Activated CD4-positive, alpha-beta memory T cell treated with anti-CD3 and anti-CD28 coated beads, Interleukin-2, amount 10 ng/mL, durations not matched to agents 7 days and 5 days (primary cell): ENCODE measurements at regions not wholly inside any gene's neighbourhood (a gene's known extent, or its start where the extent isn't known, plus 50 kb on each side); places are given as distances from the start of the nearest gene placed in this dataset.
A peak's percentile ranks its signal among the peaks of the same experiment; 100 is the strongest.

Experiments used
- CTCF ChIA-PET: fragments of 350-600 bp; sonication (Branson Sonifier 250); formaldehyde crosslinking; loops from one replicate; lab custom pipeline; 2021; ENCODE audit warnings: antibody characterized with exemption, inconsistent platforms; lab: Charles Lee
- POLR2A ChIA-PET: fragments of 350-600 bp; sonication (Branson Sonifier 250); formaldehyde crosslinking; loops from one replicate; lab custom pipeline; 2021; ENCODE audit warnings: antibody characterized with exemption; lab: Charles Lee
- DNase-seq: peaks from one replicate; pipeline ENCODE4 v3.0.0-alpha.2; 2020
- H3K27ac Mint-ChIP-seq: one replicate; pipeline ENCODE4 v1.8.0; 2021; ENCODE audit warnings: mild to moderate bottlenecking, mixed read lengths
- H3K27me3 Mint-ChIP-seq: one replicate; pipeline ENCODE4 v1.8.0; 2021; ENCODE audit warnings: mixed read lengths
- H3K36me3 Mint-ChIP-seq: one replicate; pipeline ENCODE4 v1.8.0; 2021; ENCODE audit warnings: low read depth, mixed read lengths
- H3K4me1 Mint-ChIP-seq: one replicate; pipeline ENCODE4 v1.8.0; 2021; ENCODE audit warnings: mixed read lengths
- H3K4me3 Mint-ChIP-seq: one replicate; pipeline ENCODE4 v1.8.0; 2021; ENCODE audit warnings: mild to moderate bottlenecking, mixed read lengths
- H3K9me3 Mint-ChIP-seq: one replicate; pipeline ENCODE4 v1.8.0; 2021; ENCODE audit warnings: mixed read lengths

DNA sequence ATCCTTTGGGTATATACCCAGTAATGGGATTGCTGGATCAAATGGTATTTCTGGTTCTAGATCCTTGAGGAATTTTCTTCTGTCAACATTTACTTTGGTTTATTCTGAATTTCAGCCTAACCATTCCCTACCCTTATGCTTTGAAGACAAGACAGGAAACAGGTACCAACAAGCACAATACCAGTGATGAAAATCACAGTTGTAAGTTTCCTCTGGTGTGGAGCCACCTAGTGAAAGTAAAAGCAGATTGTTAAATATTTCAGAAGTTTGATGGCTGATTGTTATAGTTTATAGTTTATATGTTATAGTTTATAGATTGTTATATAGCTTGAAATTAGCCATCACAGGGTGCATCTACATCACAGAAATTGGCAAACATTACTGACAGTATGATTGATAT, 104.5 kb upstream of the AGA start:
- DNase-seq: no peak
- Mint-ChIP-seq H3K27me3 (no peaks in the 10 kb centered on the region), H3K4me1 (no peaks in the 10 kb centered on the region), H3K4me3 (no peak overlapping the region), H3K27ac (no peak overlapping the region), H3K36me3 (no peaks in the 10 kb centered on the region), H3K9me3 (no peaks in the 10 kb centered on the region)
- ChIA-PET CTCF (no interaction called here), POLR2A (no interaction called here)

DNA sequence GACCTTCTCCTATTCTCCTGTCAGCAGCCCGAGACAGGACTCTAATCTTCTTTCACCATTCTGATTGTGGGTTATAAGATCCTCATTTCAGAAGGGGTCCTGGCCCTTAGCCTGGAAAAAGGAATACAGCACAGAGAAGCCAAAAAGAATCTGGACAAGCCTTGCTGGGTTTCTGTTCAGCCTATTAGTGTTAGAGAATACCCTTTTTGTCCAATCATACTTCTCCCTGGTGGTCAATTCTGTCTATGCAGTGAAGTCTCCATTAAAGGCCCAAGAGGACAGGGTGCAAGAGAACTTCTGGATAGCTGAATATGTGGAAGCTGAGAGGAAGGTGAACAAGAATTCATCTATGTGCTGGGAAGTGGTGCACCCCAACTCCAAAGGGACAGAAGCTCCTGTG, 105.7 kb upstream of the AGA start:
- POLR2A ChIA-PET: no interaction called here
- CTCF ChIA-PET: interaction anchor here (1.3 kb wide), 1 partner anchor 180 kb away, joined by 3 read pairs; no protein-coding TSS in a partner anchor
- Mint-ChIP-seq H3K27me3 (no peaks in the 10 kb centered on the region), H3K4me3 (no peak overlapping the region), H3K27ac (no peak overlapping the region), H3K9me3 (no peaks in the 10 kb centered on the region), H3K36me3 (no peaks in the 10 kb centered on the region), H3K4me1 (no peaks in the 10 kb centered on the region)
- no peak for DNase-seq

DNA sequence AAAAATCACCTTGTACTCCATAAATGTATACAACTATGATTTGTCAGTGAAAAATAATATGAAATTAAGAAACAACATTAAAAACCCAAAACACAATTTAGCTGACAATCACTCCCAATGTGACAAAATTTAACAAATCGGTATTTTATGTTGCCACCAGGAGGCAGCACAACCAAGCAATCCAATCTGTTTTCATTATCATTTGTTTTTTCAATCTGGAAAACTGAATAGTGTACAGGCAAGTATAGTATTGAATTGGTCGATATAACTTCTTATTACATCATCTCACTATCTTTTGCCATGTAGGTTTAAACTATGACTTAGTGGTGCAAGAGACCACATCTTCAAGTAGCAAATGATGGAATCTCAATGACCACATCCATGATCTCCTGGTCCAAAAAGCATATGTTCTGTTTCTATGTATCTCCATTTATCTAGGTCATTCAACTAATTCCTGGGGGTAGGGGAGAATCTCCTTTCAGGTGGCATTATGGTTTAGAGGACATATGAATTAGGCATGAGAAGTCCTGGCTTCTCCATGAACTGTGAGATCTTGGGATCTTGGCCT, 112.9 kb upstream of the AGA start:
- CTCF ChIA-PET: interaction anchor here (0.8 to 1.7 kb wide), 4 partner anchors 10 to 1752 kb away, joined by 3 to 10 read pairs (median 4); no protein-coding TSS in a partner anchor

DNA sequence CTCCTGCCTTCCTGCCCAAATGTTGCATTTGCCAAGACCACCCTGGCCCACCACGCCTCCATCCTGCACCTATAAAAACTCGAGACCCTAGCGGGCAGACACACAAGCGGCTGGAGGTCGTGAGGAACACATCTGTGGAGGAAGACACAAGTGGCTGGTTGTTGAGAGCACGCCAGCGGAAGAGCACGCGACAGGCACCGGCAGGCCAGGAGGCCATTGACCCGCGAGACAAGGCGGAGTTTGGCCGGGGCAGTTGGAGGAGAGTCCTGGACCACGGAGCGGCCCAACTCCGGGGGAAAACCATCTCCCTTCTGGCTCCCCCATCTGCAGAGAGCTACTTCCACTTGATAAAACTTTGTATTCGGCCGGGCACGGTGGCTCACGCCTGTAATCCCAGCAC, 115.2 kb upstream of the AGA start:
- Mint-ChIP-seq H3K27ac (no peak overlapping the region), H3K27me3 (no peaks in the 10 kb centered on the region), H3K4me1 (no peaks in the 10 kb centered on the region), H3K4me3 (no peak overlapping the region), H3K9me3 (no peaks in the 10 kb centered on the region), H3K36me3 (no peaks in the 10 kb centered on the region)
- no peak for DNase-seq
- ChIA-PET POLR2A (no interaction called here), CTCF (no interaction called here)

More for the DNA sequence above, 112.9 kb upstream of the AGA start:
- Mint-ChIP-seq H3K4me1 (no peaks in the 10 kb centered on the region), H3K4me3 (no peak overlapping the region), H3K27me3 (no peaks in the 10 kb centered on the region), H3K27ac (no peak overlapping the region), H3K9me3 (no peaks in the 10 kb centered on the region), H3K36me3 (no peaks in the 10 kb centered on the region)
- POLR2A ChIA-PET: no interaction called here
- peak; percentile 22 for DNase-seq

DNA sequence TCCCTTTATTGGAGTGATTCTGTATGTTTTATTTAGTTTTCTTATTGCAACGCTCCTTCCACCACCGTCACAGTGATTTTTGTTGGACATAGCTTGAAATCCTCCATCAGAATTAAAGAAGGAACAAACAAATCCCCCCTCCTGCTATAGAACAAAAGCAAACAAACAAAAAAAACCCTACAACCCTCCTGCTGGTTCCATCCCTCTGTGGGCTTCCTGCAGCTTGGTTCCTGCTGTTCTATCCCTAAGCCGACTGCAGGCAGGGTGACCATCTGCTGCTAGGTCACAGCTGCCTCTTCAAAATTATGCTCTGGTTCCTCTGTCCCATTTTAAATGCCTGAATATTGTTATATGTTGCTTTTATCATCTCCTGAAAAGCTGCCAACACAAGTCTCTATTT, 116.8 kb upstream of the AGA start:
- DNase-seq: no peak
- POLR2A ChIA-PET: no interaction called here
- Mint-ChIP-seq H3K9me3 (no peaks in the 10 kb centered on the region), H3K27me3 (no peaks in the 10 kb centered on the region), H3K4me3 (no peak overlapping the region), H3K27ac (no peak overlapping the region), H3K36me3 (no peaks in the 10 kb centered on the region), H3K4me1 (no peaks in the 10 kb centered on the region)
- CTCF ChIA-PET: interaction anchor here (0.6 kb wide), 1 partner anchor 10 kb away, joined by 4 read pairs; no protein-coding TSS in a partner anchor

DNA sequence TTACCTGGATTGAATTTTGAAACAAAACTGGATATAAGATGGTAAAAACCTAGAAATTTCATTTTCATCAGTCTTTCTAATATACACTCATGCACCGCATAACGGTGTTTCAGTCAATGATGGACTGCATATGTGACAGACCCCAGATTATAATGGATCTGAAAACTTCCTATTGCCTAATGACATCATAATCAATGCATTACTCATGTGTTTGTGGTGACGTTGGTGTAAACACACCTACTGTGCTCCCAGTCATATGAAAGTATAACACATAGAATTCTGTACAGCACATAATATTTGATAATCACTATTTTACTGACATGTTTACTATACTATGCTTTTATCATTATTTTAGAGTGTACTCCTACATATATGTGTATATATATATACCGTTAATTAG, 119.9 kb upstream of the AGA start:
- no peak overlapping the region for H3K4me3 Mint-ChIP-seq
- ChIA-PET POLR2A (no interaction called here), CTCF (no interaction called here)
- H3K36me3 Mint-ChIP-seq: no peaks in the 10 kb centered on the region
- no peaks in the 10 kb centered on the region for H3K4me1 Mint-ChIP-seq
- H3K27ac Mint-ChIP-seq: no peak overlapping the region
- no peaks in the 10 kb centered on the region for H3K9me3 Mint-ChIP-seq
- DNase-seq: no peak
- no peaks in the 10 kb centered on the region for H3K27me3 Mint-ChIP-seq

GRCh38 chr4:177562859-177563258, 120.6 kb upstream of the AGA start:
- no peak overlapping the region for H3K27ac Mint-ChIP-seq
- no peaks in the 10 kb centered on the region for H3K9me3 Mint-ChIP-seq
- ChIA-PET POLR2A (no interaction called here), CTCF (no interaction called here)
- no peaks in the 10 kb centered on the region for H3K4me1 Mint-ChIP-seq
- H3K4me3 Mint-ChIP-seq: no peak overlapping the region
- DNase-seq: no peak
- H3K36me3 Mint-ChIP-seq: no peaks in the 10 kb centered on the region
- no peaks in the 10 kb centered on the region for H3K27me3 Mint-ChIP-seq

DNA sequence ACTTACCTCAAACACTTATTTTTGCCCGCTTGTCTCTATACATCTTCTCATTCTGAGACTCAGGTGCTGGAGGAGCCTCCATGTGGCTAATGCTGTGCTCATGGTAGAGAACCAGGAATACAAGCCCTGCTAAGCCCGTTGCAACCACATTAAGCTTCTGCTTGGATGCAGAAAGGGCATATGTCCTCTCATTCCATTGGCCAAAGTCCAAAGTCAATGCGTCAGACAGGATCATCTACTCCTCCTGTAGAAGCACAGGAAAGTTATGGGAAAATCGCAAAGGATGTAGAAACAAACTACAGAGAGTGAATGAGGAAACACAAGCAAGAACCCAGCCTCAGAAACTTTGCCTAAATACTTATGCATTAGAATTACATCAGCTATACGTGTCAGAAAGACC, 124.5 kb upstream of the AGA start:
- H3K27me3 Mint-ChIP-seq: no peaks in the 10 kb centered on the region

DNA sequence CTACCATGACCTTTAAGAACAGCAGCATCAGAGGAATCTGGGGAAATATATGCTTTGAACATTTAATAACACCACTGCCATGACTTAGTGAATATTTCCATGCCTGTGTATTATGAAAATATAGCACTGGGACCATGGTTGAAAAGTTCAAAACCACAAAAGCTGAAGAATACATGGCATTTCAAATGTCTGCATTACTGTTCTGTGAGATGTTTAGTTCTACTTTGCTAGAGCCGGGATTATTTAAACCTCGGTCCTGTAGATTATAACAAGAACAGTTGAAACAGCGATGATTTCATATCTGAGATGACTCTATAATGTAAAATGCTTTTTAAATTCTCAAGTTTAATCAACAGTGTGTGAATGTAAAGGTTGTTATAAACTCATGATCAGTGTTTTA, 126.7 kb upstream of the AGA start:
- H3K36me3 Mint-ChIP-seq: no peaks in the 10 kb centered on the region
- POLR2A ChIA-PET: no interaction called here
- H3K4me3 Mint-ChIP-seq: no peak overlapping the region
- no peaks in the 10 kb centered on the region for H3K9me3 Mint-ChIP-seq
- CTCF ChIA-PET: interaction anchor here (0.8 kb wide), 1 partner anchor 14 kb away, joined by 3 read pairs; no protein-coding TSS in a partner anchor
- no peaks in the 10 kb centered on the region for H3K27me3 Mint-ChIP-seq
- no peak for DNase-seq
- no peaks in the 10 kb centered on the region for H3K4me1 Mint-ChIP-seq
- H3K27ac Mint-ChIP-seq: no peak overlapping the region

More for the DNA sequence above, 124.5 kb upstream of the AGA start:
- no peak overlapping the region for H3K27ac Mint-ChIP-seq
- no peaks in the 10 kb centered on the region for H3K9me3 Mint-ChIP-seq
- ChIA-PET POLR2A (no interaction called here), CTCF (no interaction called here)
- H3K4me1 Mint-ChIP-seq: no peaks in the 10 kb centered on the region
- H3K36me3 Mint-ChIP-seq: no peaks in the 10 kb centered on the region
- no peak for DNase-seq
- no peak overlapping the region for H3K4me3 Mint-ChIP-seq

DNA sequence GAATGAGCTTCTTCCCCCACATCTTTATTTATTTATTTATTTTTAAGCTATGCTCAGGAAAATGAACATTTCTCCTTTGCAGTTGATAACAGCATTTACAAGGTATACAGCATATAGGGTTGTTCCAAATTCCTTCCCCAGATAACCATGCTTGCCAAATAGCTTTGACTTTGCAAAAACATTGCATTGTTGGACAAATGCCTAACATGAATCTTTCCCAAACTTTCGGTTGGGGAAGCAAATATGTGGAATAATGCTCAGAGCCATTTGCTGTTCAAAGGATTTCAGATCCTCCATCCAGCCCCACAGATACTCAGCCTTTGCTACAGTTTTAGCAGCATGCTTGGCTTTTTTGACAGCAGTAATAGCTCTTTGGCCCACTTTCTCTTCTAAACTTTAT, 127.2 kb upstream of the AGA start:
- no peaks in the 10 kb centered on the region for H3K4me1 Mint-ChIP-seq
- H3K27ac Mint-ChIP-seq: no peak overlapping the region
- no peaks in the 10 kb centered on the region for H3K27me3 Mint-ChIP-seq
- H3K36me3 Mint-ChIP-seq: no peaks in the 10 kb centered on the region
- H3K9me3 Mint-ChIP-seq: no peaks in the 10 kb centered on the region
- ChIA-PET POLR2A (no interaction called here), CTCF (interaction anchor here (0.8 kb wide), 1 partner anchor 15 kb away, joined by 3 read pairs; no protein-coding TSS in a partner anchor)
- no peak for DNase-seq
- no peak overlapping the region for H3K4me3 Mint-ChIP-seq

GRCh38 chr4:177573507-177573906, 131.3 kb upstream of the AGA start:
- H3K4me3 Mint-ChIP-seq: no peak overlapping the region
- no peaks in the 10 kb centered on the region for H3K27me3 Mint-ChIP-seq
- H3K36me3 Mint-ChIP-seq: no peaks in the 10 kb centered on the region
- DNase-seq: no peak
- H3K9me3 Mint-ChIP-seq: no peaks in the 10 kb centered on the region
- no peaks in the 10 kb centered on the region for H3K4me1 Mint-ChIP-seq
- no peak overlapping the region for H3K27ac Mint-ChIP-seq
- ChIA-PET CTCF (interaction anchor here (1.5 kb wide), 1 partner anchor 323 kb away, joined by 3 read pairs; no protein-coding TSS in a partner anchor), POLR2A (no interaction called here)

DNA sequence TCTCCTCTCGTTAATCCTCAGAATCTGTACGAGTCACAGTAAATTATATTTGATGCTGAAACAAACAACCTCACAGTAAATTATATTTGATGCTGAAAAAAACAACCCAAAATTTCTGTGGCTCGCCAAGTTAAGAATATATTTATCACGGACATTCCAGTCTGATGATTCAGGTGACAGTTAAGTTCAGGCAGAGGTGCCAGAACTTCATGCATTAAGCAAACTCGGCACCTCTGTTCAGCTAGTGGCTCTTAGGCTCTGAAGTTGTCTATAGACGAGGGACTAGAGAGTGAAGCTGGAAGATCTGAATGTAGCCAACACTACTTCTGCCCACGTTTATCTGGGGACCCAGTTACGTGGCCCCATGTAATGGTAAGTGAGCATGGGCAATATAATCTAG, 132.2 kb upstream of the AGA start:
- H3K4me1 Mint-ChIP-seq: no peaks in the 10 kb centered on the region
- DNase-seq: no peak
- CTCF ChIA-PET: no interaction called here
- no peak overlapping the region for H3K4me3 Mint-ChIP-seq
- POLR2A ChIA-PET: no interaction called here
- H3K27ac Mint-ChIP-seq: no peak overlapping the region
- no peaks in the 10 kb centered on the region for H3K27me3 Mint-ChIP-seq
- H3K9me3 Mint-ChIP-seq: no peaks in the 10 kb centered on the region
- no peaks in the 10 kb centered on the region for H3K36me3 Mint-ChIP-seq

GRCh38 chr4:177579649-177580048, 137.4 kb upstream of the AGA start:
- Mint-ChIP-seq H3K36me3 (no peaks in the 10 kb centered on the region), H3K4me1 (no peaks in the 10 kb centered on the region), H3K9me3 (no peaks in the 10 kb centered on the region), H3K27me3 (no peaks in the 10 kb centered on the region), H3K4me3 (no peak overlapping the region), H3K27ac (no peak overlapping the region)
- POLR2A ChIA-PET: no interaction called here
- DNase-seq: no peak
- CTCF ChIA-PET: interaction anchor here (0.5 to 0.6 kb wide), 2 partner anchors 18 to 110 kb away, joined by 3 read pairs; no protein-coding TSS in a partner anchor

GRCh38 chr4:177582992-177583391, 140.8 kb upstream of the AGA start:
- Mint-ChIP-seq H3K4me3 (no peak overlapping the region), H3K36me3 (no peaks in the 10 kb centered on the region), H3K9me3 (no peaks in the 10 kb centered on the region), H3K4me1 (no peaks in the 10 kb centered on the region), H3K27ac (no peak overlapping the region), H3K27me3 (no peaks in the 10 kb centered on the region)
- ChIA-PET POLR2A (no interaction called here), CTCF (no interaction called here)
- DNase-seq: no peak
